ENCODE measurements at regions not wholly inside any gene's neighbourhood (a gene's known extent, or its start where the extent isn't known, plus 50 kb on each side); places are given as distances from the start of the nearest gene placed in this dataset.

- TF ChIP-seq CTCF (IDR thresholded peaks at IDR 0.05; ENCODE audit: low read depth, low read length, poor library complexity, severe bottlenecking) (no peak), EZH2phosphoT487 (IDR thresholded peaks at IDR 0.05; ENCODE audit: borderline replicate concordance, low read length) (no peak)
Measured at GRCh38 chr2:217070043-217070430, 210.2 kb upstream of the TNP1 start.

Data from DOHH2 (cell line).